Daoy (cell line): ENCODE measurements at regions not wholly inside any gene's neighbourhood (a gene's known extent, or its start where the extent isn't known, plus 50 kb on each side); places are given as distances from the start of the nearest gene placed in this dataset.

Source experiments
- DNase-seq: peaks from one replicate; pipeline ENCODE4 v3.0.0-alpha.2; 2015; ENCODE audit warnings: low read depth

DNA sequence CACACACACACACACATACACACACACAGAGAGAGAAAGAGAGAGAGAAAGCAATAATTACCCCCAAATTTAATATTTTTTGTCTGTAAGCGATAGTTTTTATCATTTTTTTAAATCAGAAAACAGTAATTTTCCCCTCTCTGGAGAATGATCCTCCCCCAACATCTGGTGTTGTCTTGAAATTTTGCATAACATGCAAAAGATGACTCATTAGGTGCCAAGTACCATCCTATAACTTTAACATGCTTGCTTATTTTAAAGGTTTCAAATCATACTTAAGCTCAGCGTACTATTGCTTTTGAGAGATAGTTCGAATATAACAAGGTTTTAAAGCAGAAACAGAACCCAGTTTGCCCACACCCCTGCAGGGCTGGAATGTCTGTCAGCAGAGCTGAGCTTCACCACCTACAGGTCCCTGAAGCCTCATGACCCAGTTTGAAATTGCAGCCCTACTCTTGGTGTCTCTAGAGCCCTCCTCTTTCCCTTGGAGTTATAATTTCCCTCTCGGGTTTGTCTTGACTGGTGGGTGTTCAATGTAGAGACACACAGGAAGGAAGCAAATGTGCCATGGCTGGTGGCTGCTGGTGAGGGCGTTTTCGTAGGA, 175.0 kb upstream of the HS3ST1 start:
- no peak for DNase-seq

DNA sequence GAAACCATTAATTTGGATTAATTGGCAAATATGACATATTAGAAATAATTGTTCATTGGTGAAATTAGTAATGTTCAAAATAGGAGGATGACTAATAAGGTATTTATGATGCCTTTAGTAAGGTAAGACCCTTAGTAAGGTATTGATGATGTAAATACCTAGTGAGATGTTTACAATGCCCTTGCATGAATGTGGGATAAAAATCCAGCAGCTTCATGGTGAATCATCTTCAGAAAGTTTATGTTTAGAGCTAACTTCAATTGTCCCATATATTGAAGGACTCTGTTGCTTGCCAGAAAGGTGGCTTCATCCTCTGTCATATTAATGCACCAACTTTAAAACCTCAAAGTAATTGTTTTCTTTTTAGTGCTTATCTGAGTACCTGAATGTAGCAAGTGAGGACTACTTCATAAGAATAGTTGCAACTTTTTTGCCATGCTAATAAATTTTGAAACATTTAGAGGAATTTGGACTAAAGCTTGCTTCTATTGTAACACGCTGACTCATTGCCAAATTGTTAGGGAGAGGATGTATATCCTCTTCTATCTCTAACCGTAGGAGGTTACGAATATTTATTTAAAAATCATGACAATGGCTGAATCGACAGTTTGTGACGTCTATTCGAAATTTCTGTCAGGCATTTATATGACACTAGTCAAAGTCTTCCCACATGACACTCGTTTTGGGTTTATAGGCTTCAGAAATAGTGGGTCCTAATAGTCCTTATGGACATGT, 174.1 kb upstream of the HS3ST1 start:
- no peak for DNase-seq

DNA sequence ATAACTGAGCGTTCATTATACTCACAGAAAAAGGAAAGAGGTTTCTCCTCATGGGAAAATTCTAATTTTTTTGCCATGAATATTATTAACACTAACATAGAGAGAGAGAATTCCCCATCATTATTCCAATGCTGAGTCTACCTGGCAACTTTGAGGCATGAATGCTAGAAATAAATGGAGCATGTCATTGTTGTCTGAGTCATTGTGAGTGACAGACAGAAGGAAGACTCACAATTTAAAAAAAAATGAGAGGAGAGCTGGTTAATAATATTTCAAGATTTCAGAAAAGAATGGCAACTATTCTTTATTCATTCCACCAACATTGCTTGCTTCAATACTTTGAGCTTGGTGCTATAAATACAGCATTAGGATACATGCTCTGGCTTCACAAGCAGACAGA, 170.4 kb upstream of the HS3ST1 start:
- no peak for DNase-seq

DNA sequence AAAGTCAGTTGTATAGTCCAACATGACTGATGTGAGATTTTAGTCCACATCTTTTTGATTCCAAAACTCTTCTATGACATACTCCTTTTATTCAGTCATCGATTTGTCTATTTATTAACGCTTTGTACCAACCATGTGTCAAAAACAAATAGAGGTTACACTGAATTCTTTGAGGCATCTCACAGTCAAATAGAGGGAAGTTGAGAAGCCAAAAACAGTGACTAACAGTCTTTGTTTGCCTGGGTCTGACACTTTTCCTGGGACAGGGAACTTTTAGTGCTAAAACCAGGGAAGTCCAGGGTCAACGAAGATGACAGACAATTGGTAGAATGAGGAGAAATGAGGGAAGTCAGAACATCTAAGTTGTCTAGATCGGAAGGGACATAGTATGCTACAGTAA, 169.9 kb upstream of the HS3ST1 start:
- DNase-seq = no peak

DNA sequence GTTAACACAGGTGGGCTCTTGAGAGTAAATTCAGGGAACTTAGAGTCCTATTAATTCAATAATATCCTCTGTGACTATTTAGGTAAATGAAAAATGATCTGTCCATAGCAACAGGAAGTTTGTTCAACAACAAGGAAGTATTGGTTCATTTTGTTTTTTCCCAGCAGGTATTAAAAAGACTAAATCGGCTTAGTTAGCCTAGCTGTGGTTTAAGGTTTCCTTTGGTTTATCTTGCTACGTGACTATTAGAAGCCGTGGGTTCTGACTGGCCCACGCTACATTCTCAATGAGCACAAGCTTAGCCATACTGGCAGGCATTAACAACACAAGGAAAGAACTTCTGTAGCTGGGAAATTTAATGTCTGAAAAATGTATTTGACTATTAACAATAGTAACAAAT, 168.8 kb upstream of the HS3ST1 start:
- DNase-seq = no peak

DNA sequence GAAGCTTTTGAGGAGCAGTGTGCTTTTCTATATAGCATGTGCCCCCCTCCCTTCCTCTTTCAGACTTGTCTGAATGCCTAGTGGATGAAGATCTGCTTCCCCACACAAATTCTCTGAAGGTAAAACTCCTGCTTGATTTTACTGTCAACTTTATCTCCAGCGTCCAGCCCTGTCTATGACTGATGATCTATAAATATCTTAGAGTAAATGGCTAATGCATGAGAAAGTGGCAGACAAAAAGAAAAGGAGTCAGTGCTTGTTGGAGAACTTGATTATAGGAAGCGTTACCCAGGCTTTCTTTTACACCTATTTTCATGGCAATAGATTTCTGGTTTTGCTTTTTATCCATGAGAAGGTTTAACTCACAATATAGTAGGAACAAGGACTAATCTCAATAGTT, 168.3 kb upstream of the HS3ST1 start:
- no peak for DNase-seq

DNA sequence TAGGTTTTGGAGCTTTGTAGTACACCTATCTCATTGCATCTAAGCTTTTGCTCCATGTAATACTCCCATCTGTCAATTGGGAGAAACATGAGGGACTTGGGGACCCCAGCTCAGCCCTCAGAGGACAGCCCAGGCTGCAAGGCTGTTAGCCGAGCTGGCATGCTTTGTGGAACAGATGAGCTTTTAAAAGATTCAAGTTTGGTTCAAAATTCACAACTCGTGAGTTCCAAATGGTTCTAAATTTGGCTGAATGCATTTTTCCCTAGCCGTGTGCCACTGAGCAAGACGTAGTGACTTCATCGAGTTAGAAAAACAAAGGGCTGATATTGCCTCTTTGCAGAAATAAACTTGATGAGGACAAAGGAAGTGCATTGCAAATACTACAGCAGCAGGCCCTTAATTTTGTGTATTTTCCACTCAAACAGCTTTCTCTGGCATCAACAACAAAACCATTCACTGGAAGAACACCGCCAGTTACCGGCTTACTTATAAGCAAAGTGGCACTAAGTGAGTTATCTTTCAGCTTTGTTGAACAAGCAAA, 165.0 kb upstream of the HS3ST1 start:
- DNase-seq = no peak

DNA sequence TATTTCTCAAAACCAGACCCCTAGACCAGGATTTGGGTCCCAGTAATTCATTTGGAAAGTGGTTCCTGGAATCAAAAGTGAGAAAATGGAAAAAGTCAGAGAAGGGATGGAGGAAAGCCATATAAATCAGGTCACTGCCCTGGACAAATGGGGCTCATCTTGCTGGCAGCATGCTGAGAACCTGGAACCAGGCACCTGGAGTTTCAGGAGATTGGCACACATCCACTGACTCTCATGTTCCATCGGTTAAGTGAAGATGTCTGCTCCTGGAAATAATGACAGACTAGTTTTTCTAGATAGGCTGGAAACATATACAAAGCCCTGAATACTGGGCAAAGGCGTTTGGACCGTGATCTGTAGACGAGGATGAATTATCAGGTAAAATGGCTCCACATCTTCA, 163.6 kb upstream of the HS3ST1 start:
- no peak for DNase-seq

DNA sequence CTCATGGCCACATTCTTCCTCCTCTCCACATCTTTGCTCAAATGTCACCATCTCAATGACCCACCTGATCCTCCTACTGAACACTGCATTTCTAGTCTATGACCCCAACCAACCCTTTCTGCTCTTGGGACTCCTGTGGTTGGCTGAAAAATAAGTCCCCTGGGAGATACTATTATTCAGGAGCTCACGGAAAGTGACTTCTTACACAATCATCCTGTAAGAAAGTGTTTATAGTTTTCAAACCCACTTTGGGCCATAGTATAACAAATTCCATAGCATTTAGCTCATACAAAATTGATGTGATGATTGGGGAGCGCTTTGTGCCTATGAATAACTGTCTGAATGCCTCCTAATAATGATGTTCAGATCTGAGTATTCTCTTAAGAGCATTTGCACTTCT, 161.4 kb upstream of the HS3ST1 start:
- DNase-seq = no peak

DNA sequence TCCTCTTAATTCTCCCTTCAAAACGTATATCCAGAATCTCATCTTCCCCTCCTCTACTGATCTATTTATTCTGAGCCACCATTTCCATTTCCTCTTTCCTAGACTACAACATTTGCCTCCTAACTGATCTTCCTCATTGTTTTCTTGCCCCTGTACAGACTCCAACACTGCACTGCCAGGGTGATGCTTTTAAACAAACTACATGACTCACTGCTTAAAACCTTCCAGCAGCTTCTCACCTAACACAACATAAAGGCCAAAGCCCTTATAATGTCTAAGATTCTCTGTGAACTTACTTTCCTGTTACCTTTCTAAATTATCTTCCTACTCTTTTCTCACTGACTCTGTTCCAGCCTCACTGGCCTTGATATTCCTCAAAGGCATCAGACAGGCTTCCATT, 161.0 kb upstream of the HS3ST1 start:
- no peak for DNase-seq

DNA sequence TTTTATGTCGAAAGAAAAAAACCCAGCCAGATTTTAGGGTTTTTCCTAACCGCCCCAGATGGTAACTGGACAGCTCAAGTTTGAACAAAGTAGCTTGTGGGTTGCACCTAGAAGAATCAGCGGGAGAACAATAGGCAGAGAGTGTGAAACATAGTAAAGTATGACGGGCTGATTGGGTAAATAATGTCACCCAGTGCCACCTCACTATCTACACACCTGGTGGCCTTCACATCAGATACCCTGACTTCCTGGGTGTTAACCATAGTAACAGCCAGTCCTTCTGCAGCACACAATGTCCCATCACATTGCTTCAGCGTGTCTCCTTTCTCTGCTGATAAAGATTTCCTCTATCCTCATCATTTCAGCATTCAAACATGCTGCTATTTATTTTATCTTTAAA, 159.1 kb upstream of the HS3ST1 start:
- DNase-seq = no peak

DNA sequence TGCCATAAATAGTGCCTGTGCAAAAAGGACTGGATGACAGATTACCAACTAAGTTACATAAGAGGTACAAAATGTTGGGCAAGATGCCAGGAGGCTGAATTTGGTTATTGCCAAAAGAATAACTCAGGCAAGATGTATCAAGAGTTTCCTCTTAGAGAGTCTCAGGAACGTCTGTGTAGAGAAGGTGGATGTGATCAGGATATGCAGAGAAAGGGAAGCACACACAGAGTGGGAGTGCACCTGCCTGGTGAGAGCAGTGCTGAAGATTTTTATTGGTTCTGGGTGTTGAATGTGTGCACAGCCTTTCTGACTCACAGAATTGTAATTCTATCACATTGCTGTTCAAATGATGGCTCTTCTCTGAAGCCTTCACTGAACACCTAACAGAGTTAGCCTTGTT, 156.8 kb upstream of the HS3ST1 start:
- DNase-seq = no peak

DNA sequence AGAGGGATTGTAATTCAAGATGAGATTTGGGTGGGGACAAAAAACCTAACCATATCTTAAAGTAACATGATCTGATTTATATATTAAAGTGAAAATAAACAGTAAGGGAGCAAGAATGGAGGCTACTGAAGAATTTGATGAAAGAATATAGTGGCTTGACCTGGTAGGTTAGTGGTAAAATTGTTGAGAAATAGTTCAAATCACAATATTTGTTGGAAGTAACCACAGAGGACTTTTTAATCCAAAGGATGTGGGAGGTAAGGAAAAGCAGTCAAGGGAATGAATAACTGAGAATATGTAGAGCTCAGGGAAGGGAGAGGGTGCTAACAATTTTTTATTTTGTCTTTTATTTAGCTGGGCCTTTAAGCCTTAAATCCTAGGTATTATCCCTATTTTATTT, 139.8 kb upstream of the HS3ST1 start:
- no peak for DNase-seq

DNA sequence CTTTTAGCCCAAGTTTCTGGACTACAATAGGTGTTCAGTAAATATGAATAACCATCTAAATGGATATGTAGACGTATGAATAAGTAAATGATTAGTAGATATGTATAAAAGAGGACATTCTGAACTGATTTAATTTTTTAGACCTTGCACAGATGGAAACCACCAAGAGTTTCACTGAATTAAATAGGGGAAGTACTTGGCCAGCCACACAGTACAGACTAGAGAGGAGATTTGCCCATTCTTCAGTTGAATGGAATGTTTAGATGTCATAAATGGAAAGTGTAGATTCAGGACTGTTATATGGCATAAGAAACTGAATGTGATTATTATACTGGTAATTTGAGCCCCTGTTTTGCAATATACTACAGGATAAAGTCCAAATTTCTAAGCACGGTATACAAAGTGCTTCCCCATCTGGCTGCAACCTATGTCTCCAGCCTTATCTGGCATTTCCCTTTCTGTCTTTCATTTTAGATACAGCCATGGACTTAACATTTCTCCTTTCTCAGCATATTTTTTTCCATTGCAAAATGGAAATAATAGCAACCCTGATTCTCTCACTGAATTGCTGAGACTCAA, 137.8 kb upstream of the HS3ST1 start:
- no peak for DNase-seq

DNA sequence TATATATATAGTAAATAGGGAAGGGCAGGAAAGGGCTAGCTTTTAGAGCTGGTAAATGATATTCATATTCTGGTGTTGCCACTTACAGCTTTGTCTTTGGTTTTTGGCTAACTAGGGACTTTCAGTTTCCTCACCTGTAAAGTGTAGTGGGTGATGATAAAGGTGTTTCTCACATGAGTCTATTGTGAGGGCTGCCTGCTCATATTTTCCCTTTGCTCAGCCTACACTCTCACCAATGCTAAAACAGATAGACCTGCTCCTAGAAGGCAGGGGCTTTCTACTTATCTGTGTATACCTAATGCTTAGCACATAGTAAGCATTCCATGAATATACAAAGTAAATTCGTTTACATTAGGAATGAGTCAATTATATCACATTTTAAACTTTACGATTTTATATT, 137.2 kb upstream of the HS3ST1 start:
- DNase-seq = no peak

DNA sequence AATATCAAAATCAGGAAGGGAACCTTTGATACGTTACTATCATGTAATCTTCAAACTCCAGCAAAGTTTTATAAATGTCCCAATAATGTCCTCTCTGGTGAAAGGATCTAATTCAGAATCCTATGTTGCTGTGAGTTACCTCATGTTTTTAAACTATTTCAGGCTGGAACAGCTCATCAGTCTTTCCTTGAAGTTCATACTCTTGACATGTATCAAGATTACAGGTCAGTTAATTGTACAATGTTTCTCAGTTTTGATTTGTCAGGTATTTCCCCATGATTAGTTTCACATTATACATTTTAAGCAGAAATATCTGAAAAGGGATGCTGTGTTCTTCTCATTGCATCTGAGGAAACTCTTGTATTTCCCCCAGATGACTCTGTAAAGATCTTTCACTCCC, 136.5 kb upstream of the HS3ST1 start:
- no peak for DNase-seq

DNA sequence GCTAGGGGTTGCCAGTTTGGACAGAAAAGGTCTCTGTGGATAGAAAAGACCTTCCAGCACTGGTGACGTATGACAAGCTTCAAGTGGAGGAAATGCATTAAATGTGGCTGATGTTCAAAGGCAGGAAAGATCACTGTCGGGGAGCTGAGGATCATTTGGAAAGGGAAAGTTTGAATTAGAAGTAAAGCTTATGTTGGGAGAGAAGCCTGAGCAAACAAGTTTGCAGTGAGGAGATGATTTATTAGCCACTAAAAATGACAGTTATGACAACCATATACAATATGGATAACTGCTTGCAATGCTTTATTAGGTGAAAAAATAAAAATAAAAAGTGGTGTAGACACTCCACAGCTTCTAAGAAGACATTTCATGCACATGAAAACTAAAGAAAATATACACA, 135.3 kb upstream of the HS3ST1 start:
- no peak for DNase-seq

DNA sequence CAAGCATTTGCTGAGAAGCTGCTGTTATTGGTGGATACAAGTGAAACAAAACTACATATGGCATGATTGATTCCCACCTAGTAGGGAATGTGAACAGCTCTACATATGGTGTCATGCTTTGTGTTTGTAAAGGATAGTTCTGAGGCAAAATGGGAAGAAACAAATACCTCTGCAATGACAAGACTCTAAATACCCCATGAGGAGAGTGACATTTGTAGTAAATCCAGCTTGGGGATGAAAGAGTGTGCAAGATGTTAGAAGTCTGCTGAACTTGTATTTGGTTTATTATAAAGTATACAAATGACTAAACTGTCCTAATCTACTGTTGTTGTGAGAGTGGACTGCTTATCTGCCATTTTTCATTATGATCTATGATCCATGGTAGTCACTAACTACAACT, 120.8 kb upstream of the HS3ST1 start:
- DNase-seq = no peak

DNA sequence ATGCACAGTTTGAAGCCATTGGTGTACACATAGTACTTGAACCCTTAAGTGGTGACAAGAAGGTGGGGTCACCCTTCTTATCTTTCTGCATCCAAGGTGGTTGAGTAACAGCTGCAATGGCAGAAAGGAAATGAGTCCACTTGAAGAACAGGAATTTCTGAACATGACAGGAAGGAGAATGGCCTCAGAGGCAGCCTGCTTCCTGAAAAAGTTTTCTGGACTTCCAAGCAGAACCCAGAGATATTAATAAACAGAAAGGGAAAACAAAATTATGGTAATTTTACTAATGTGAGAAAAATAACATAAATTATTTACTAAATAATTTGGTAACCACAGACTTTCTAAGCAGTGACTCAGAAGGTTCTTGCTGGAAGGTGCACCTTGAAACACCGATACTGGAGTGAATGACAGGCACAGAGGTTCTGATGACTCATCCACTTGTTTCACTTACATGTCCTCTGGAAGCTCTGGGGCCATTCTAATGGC, 119.9 kb upstream of the HS3ST1 start:
- no peak for DNase-seq

DNA sequence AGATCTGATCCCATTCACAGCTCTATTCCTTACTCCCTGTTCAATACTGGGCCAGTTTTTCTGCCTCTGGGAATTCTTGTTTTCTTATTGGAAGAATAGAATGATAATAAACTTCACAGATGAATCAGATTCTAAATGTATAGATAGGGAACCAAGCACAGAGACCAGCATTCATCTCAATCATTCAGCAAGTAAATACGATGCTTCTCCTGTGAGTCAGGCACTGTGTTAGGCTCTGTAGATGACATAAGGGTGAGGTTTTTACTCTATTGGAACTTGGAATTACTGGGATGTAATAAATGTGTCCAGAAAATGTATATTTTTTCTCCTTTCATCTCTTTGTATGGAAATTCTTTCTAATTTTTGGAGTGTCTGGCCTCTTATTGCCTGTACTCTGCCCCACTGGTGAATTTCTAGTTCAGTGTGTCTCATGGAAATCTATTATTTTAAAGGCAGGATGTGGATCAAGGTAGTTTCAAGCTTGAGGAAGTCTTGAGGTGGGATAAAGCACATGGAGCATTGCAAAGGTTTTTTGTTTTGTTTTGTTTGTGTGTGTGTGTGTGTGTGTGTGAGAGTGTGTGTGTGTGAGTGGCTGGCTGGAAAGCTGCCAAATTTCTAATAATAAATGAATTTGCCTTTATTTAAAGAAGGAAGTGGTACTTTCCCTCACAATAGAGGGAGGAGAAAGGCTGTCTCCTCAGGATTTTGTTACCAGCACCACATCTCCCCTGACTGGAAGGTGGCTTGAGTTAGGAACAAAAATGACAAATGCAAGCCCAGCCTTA, 117.9 kb upstream of the HS3ST1 start:
- DNase-seq = no peak

DNA sequence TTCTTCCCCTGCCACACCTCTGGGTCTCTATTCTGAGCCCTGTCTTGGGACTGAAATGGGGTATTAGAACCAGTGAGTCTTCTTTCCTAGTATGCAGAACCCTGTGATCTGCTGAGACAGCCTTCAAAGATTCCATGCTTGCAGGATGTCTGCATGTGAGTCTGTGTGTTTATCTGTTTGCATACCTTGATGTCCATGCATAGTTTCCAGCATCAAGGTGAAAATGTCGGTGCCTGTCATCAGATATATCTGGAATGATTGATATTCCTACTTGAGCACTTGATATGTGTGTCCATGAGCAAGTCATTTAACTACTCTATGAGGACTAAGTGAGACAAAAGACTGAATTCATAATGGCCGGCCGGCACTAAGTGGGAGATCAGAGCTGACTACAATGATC, 117.0 kb upstream of the HS3ST1 start:
- no peak for DNase-seq

DNA sequence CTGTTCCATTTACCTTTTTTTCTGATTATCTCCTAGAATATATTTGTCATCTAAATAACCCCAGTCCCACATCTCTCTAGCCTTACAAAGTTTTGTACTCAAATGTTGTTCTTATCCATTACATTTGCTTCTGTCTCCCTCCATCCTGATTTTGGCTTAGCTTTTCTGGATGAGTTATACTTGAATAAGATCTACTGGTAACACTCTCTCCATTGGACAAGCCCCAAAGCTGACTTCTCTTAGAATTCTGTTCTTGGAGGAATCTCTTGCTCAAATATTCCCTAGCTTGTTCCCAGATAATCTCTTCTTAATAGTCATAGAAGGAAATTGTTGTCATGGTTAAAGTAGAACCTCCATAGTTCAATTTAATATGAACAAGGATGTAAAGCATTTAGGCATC, 115.5 kb upstream of the HS3ST1 start:
- no peak for DNase-seq
